ENCODE measurements at regions not wholly inside any gene's neighbourhood (a gene's known extent, or its start where the extent isn't known, plus 50 kb on each side); places are given as distances from the start of the nearest gene placed in this dataset.

DNA sequence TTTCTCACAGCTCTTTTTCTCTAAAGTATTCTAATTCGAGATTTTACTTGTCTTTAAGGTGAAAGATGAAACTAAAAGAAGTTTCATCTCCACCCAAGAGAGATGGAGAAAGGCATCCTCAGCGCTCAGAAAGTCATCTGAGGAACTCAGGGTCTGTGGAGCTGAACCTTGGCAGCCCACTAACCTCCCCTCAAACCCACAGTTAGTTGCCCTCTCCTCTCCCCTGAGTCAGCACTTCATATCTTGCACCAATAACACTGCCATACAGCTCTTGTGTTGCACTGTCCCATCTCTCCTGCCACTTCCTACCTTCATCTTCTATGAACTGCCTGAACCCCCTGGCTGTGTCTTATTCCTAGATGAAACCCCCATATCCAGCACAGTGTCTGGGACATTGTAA, 184.8 kb downstream of the RAB28 start:
- Histone ChIP-seq H3K36me3 (ENCODE audit: control insufficient read depth, insufficient read depth, low read length) (no peaks in the 10 kb centered on the region), H3K4me3 (no peak overlapping the region), H3K79me2 (ENCODE audit: control insufficient read depth, insufficient read depth, low read length) (no peaks in the 10 kb centered on the region), H3K4me2 (ENCODE audit: insufficient read depth, low read length) (no peak overlapping the region), H3K27me3 (ENCODE audit: control insufficient read depth in 2 of 2, insufficient read depth in 2 of 2, low read length in 2 of 2) (no peaks in the 10 kb centered on the region), H3K9me1 (ENCODE audit: control insufficient read depth, insufficient read depth, low read length) (no peaks in the 10 kb centered on the region), H3K27ac (ENCODE audit: extremely low read depth, low read depth, low read length) (no peak overlapping the region), H2AFZ (ENCODE audit: low read depth, low read length) (no peak overlapping the region), H3K9ac (ENCODE audit: insufficient read depth in 1 of 2, low read depth in 2 of 2, low read length in 2 of 2) (no peak overlapping the region), H3K9me3 (replicated peaks; ENCODE audit: control insufficient read depth, insufficient read depth, low read depth, low read length) (peaks cover 3% of the 10 kb centered on the region; the same call in 1 of the 2 replicates), H4K20me1 (replicated peaks; ENCODE audit: control insufficient read depth, insufficient read depth, low read length) (no peaks in the 10 kb centered on the region), H3K4me1 (replicated peaks in 1 of 2; ENCODE audit: control insufficient read depth in 2 of 2, insufficient read depth in 2 of 2, low read length in 2 of 2) (no peaks in the 10 kb centered on the region)
- ATAC-seq (no peak), DNase-seq (ENCODE audit: extremely low read depth in 1 of 4, low spot score in 3 of 4) (no peak), FAIRE-seq (no peak)
- 0% methylated on average over 2 of the region's 2 CpGs for WGBS (ENCODE audit: insufficient coverage, low coverage, missing lambda C conversion rate)
- ChIA-PET POLR2A (no interaction called here), CTCF (ENCODE audit: low intra/inter-chr PET ratio) (no interaction called here)
- no TSS peak for BruUV-seq (replicated peaks)
- intact Hi-C loops (cut with micrococcal nuclease): no loop called here
- in situ Hi-C loops (cut with MboI): no loop called here
- TF ChIP-seq, protein P1, sequence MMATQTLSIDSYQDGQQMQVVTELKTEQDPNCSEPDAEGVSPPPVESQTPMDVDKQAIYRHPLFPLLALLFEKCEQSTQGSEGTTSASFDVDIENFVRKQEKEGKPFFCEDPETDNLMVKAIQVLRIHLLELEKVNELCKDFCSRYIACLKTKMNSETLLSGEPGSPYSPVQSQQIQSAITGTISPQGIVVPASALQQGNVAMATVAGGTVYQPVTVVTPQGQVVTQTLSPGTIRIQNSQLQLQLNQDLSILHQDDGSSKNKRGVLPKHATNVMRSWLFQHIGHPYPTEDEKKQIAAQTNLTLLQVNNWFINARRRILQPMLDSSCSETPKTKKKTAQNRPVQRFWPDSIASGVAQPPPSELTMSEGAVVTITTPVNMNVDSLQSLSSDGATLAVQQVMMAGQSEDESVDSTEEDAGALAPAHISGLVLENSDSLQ (IDR thresholded peaks at IDR 0.05): no peak
- TF ChIP-seq, protein P2, sequence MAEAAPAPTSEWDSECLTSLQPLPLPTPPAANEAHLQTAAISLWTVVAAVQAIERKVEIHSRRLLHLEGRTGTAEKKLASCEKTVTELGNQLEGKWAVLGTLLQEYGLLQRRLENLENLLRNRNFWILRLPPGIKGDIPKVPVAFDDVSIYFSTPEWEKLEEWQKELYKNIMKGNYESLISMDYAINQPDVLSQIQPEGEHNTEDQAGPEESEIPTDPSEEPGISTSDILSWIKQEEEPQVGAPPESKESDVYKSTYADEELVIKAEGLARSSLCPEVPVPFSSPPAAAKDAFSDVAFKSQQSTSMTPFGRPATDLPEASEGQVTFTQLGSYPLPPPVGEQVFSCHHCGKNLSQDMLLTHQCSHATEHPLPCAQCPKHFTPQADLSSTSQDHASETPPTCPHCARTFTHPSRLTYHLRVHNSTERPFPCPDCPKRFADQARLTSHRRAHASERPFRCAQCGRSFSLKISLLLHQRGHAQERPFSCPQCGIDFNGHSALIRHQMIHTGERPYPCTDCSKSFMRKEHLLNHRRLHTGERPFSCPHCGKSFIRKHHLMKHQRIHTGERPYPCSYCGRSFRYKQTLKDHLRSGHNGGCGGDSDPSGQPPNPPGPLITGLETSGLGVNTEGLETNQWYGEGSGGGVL (CRISPR knock-in tag; IDR thresholded peaks at IDR 0.05): no peak
- TF ChIP-seq SRSF7 (optimal IDR thresholded peaks at IDR 0.05; ENCODE audit: low read depth, low read length) (no peak), EHMT2 (IDR thresholded peaks at IDR 0.05) (no peak), ARHGAP35 (IDR thresholded peaks at IDR 0.05; ENCODE audit: partially characterized antibody) (no peak), ZNF589 (CRISPR knock-in tag; IDR thresholded peaks at IDR 0.05; ENCODE audit: low read depth) (no peak), LCOR (CRISPR knock-in tag; IDR thresholded peaks at IDR 0.05) (no peak), NCOA2 (IDR thresholded peaks at IDR 0.05; ENCODE audit: partially characterized antibody in 2 of 2) (no peak), MTA2 (IDR thresholded peaks at IDR 0.05; ENCODE audit: low read depth) (no peak), MEIS2 (IDR thresholded peaks at IDR 0.05; ENCODE audit: partially characterized antibody) (no peak), ZNF311 (CRISPR knock-in tag; IDR thresholded peaks at IDR 0.05) (no peak)
- TF ChIP-seq, protein P3, sequence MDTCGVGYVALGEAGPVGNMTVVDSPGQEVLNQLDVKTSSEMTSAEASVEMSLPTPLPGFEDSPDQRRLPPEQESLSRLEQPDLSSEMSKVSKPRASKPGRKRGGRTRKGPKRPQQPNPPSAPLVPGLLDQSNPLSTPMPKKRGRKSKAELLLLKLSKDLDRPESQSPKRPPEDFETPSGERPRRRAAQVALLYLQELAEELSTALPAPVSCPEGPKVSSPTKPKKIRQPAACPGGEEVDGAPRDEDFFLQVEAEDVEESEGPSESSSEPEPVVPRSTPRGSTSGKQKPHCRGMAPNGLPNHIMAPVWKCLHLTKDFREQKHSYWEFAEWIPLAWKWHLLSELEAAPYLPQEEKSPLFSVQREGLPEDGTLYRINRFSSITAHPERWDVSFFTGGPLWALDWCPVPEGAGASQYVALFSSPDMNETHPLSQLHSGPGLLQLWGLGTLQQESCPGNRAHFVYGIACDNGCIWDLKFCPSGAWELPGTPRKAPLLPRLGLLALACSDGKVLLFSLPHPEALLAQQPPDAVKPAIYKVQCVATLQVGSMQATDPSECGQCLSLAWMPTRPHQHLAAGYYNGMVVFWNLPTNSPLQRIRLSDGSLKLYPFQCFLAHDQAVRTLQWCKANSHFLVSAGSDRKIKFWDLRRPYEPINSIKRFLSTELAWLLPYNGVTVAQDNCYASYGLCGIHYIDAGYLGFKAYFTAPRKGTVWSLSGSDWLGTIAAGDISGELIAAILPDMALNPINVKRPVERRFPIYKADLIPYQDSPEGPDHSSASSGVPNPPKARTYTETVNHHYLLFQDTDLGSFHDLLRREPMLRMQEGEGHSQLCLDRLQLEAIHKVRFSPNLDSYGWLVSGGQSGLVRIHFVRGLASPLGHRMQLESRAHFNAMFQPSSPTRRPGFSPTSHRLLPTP (IDR thresholded peaks at IDR 0.05; ENCODE audit: borderline replicate concordance, extremely low read depth, insufficient read length): no peak
- TF ChIP-seq, protein P4, sequence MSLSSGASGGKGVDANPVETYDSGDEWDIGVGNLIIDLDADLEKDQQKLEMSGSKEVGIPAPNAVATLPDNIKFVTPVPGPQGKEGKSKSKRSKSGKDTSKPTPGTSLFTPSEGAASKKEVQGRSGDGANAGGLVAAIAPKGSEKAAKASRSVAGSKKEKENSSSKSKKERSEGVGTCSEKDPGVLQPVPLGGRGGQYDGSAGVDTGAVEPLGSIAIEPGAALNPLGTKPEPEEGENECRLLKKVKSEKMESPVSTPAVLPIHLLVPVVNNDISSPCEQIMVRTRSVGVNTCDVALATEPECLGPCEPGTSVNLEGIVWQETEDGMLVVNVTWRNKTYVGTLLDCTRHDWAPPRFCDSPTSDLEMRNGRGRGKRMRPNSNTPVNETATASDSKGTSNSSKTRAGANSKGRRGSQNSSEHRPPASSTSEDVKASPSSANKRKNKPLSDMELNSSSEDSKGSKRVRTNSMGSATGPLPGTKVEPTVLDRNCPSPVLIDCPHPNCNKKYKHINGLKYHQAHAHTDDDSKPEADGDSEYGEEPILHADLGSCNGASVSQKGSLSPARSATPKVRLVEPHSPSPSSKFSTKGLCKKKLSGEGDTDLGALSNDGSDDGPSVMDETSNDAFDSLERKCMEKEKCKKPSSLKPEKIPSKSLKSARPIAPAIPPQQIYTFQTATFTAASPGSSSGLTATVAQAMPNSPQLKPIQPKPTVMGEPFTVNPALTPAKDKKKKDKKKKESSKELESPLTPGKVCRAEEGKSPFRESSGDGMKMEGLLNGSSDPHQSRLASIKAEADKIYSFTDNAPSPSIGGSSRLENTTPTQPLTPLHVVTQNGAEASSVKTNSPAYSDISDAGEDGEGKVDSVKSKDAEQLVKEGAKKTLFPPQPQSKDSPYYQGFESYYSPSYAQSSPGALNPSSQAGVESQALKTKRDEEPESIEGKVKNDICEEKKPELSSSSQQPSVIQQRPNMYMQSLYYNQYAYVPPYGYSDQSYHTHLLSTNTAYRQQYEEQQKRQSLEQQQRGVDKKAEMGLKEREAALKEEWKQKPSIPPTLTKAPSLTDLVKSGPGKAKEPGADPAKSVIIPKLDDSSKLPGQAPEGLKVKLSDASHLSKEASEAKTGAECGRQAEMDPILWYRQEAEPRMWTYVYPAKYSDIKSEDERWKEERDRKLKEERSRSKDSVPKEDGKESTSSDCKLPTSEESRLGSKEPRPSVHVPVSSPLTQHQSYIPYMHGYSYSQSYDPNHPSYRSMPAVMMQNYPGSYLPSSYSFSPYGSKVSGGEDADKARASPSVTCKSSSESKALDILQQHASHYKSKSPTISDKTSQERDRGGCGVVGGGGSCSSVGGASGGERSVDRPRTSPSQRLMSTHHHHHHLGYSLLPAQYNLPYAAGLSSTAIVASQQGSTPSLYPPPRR (CRISPR knock-in tag; IDR thresholded peaks at IDR 0.05; ENCODE audit: borderline replicate concordance): no peak

All from K562 (cell line).